ENCODE measurements at regions not wholly inside any gene's neighbourhood (a gene's known extent, or its start where the extent isn't known, plus 50 kb on each side); places are given as distances from the start of the nearest gene placed in this dataset.

- no peak for TF ChIP-seq ATF3 (CRISPR knock-in tag; IDR thresholded peaks at IDR 0.05)
- TF ChIP-seq THYN1 (CRISPR knock-in tag; IDR thresholded peaks at IDR 0.05; ENCODE audit: borderline replicate concordance, low read depth), result no peak
- no peak for TF ChIP-seq TMF1 (CRISPR knock-in tag; IDR thresholded peaks at IDR 0.05; ENCODE audit: low read depth)
- no peak for TF ChIP-seq CCAR2 (optimal IDR thresholded peaks at IDR 0.05; ENCODE audit: low read depth, low read length)
- no peak for TF ChIP-seq LCORL (IDR thresholded peaks at IDR 0.05)
- TF ChIP-seq LCORL (CRISPR knock-in tag; IDR thresholded peaks at IDR 0.05), result no peak
- TF ChIP-seq MEIS2 (CRISPR knock-in tag; IDR thresholded peaks at IDR 0.05), result no peak
- TF ChIP-seq ZNF530 (CRISPR knock-in tag; IDR thresholded peaks at IDR 0.05; ENCODE audit: low read depth), result no peak
- no peak for TF ChIP-seq ZNF646 (CRISPR knock-in tag; IDR thresholded peaks at IDR 0.05)
- no peak for TF ChIP-seq HOXA7 (CRISPR knock-in tag; IDR thresholded peaks at IDR 0.05)
- TF ChIP-seq ZNF124 (CRISPR knock-in tag; IDR thresholded peaks at IDR 0.05), result no peak
- TF ChIP-seq SMARCE1 (IDR thresholded peaks at IDR 0.05; ENCODE audit: borderline replicate concordance), result no peak
- TF ChIP-seq ZNF331 (CRISPR knock-in tag; IDR thresholded peaks at IDR 0.05), result no peak
- no peak for TF ChIP-seq MTA3 (CRISPR knock-in tag; IDR thresholded peaks at IDR 0.05)
- TF ChIP-seq ETV6 (CRISPR knock-in tag; conservative IDR thresholded peaks at IDR 0.05), result no peak
- TF ChIP-seq HNF4A (CRISPR knock-in tag; IDR thresholded peaks at IDR 0.05), result no peak
- TF ChIP-seq ATM (IDR thresholded peaks at IDR 0.05; ENCODE audit: borderline replicate concordance), result no peak
- TF ChIP-seq DNMT3B (CRISPR knock-in tag; conservative IDR thresholded peaks at IDR 0.05), result no peak
- TF ChIP-seq ZNF407 (CRISPR knock-in tag; IDR thresholded peaks at IDR 0.05; ENCODE audit: not compliant biosample characterization), result no peak
These were observed 1127.5 kb downstream of the BRD1 start (continued) for GRCh38 chr22:48700180-48700565.

Measured in HepG2 (cell line).